Lung microvascular endothelial cell (primary cell): ENCODE measurements at regions not wholly inside any gene's neighbourhood (a gene's known extent, or its start where the extent isn't known, plus 50 kb on each side); places are given as distances from the start of the nearest gene placed in this dataset.

Experiments
- DNase-seq, 2 donors: peaks; one replicate each; pipeline versions ENCODE4 v3.0.0 to v3.0.0-alpha.2; 2010; ENCODE audit warnings: low read depth in 2 of 2

DNA sequence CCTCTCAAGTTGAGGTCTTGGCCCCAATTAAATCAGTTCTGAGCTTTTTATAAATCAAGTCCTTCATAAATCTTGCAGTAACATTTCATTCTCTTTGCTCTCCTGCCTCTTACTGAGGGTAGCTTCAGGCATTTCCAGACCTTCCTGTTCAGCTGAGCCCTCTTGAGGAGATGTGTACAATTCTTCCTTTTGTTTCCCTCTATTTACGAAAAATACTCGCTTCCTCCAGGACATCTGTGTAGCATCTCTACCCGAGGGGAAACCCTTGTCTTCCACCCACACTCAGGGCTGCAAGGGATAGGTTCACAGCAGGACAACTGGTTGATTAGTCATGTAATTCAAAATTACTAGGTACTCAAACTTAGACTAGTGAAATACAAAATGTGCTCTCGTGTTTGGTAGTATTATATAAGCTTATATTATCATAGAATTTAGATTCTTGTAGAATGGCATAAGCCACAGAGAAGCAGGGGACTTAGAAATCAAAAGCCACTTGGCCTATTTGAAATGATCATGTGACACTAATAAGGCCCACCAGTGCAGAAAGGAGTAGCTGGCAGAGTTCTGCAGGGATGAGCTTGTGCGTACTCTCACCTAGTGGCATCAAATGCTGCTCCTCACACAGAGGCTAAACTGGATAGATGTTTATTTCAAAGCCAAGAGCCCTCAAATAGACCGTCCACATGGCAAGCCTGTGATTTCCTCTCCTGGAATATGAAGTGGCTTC, 126.7 kb downstream of the GDAP2 start:
- DNase-seq: peak in 1 of 2 donors; percentile 8

DNA sequence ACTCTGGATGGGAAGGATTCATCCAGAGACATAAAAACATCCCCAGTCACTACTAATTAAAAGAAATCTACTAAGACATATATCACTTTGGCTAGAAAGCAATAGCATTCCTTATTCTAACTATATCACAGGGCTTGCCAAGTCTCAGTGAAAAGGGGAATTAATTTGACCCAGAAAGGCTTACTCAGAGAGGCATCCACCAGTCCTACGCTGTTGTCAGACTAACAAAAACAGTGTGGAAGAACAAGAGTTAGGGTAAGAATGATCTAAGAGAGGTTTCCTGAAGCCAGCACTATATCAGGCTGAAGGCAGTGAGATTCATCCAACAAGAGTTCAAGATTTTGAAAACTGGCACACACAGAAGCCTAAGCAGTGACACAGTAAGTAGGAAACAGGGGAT, 126.1 kb downstream of the GDAP2 start:
- DNase-seq: no peak

DNA sequence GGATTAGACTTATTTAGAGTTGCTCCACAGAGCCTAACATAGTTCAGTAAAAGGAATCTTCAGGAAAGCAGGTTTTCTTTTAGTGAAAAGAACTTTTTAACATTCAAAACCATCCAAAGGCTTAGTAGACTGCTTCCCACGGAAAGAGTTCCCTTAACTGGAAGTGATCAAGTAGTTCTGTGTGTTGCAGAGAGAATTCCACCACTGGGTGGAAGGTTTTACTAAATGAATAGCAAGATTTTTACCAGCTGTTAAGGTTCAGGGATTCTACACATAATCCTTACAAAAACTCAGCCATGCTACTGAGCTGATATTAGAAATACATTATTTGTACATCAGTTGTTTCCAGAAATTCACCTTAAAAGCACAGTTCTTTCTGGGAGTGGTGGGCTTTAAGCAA, 119.7 kb downstream of the GDAP2 start:
- no peak for DNase-seq

GRCh38 chr1:117810553-117810952, 118.9 kb downstream of the GDAP2 start:
- no peak for DNase-seq

DNA sequence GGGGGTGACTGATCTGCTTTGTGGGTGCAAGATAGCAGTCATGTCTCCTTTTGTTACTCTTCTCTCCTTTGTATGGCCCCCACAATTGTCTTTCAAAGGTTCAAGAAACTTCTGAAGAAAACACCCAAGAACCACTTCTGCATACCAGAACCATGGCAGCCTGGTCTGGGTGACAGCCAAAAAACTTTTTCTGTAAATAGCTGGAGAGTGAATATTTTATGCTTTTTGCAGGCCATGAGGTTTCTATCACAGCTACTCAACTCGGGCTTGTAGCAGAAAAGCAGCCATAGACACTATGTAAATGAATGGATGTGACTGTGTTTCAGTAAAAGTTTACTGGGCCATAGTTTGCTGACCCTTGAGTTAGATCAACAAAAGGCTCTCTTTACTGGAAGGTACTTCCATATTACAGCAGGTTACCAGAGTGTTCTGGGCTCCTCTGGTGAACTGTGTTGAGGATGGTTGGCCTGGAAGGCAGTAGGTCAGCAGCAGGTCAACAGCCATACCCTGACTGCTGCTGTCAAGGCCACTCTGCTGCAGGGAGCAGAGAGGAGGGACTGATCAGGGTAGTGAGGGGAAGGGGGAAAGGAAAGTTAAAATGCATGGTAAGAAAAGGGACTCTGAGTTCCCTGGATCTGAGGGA, 116.4 kb downstream of the GDAP2 start:
- DNase-seq: no peak
